ENCODE measurements at regions not wholly inside any gene's neighbourhood (a gene's known extent, or its start where the extent isn't known, plus 50 kb on each side); places are given as distances from the start of the nearest gene placed in this dataset.
A peak's percentile ranks its signal among the peaks of the same experiment; 100 is the strongest.
"Not testable (repeated sequence)": the region's sequence is repeated elsewhere in the genome, so short reads cannot be mapped to it uniquely, and the experiment has no call there.

DNA sequence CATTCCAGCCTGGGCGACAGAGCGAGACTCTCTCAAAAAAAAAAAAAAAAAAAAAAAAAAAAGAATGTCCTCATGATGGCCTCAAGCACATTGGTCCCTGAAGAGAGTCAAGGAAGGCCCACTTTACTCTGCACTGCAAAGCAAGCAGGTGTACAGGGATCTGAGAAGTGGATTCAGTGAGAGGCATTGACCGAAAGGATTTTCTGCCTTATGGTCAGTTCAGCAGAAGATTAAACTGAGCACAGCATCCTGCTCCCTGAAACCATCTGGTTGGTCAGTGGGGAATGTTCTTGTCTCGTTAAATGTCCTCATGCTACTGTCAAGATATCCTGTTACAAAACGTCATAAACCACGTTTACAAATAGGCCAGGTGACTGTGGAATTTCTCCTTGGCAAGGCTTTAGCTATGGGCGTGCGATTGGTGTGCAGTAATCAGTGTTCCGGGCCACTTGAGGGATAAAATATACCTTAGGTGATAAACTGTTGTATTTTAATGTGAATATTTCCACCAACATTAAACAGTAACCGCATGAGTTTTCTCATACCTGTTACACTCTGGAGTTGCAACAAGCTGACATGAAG, 195.0 kb downstream of the ADRA2C start:
- H3K4me1 ChIP-seq (ENCODE audit: control insufficient read depth in 3 of 3, insufficient read depth in 2 of 3, low read depth in 1 of 3, low read length in 2 of 3); H3K36me3 ChIP-seq (ENCODE audit: control insufficient read depth in 3 of 3, insufficient read depth in 2 of 3, low read depth in 1 of 3, low read length in 3 of 3); H3K9me3 ChIP-seq (ENCODE audit: control insufficient read depth in 2 of 2, insufficient read depth in 1 of 2, low read depth in 1 of 2, low read length in 1 of 2); FAIRE-seq; H3K27ac ChIP-seq (ENCODE audit: low read depth in 1 of 3, low read length in 2 of 3); H3K4me3 ChIP-seq (ENCODE audit: low read depth in 1 of 3, low read length in 3 of 3); H3K27me3 ChIP-seq (ENCODE audit: control insufficient read depth in 3 of 3, insufficient read depth in 3 of 3, low read length in 3 of 3): not testable (repeated sequence)
- peak in 1 of 2 donors; percentile 25 for DNase-seq
- WGBS, 3 donors = 38 to 53% (median 39%) methylated on average over 8 to 9 of the region's 10 CpGs

- not testable (repeated sequence) for H3K36me3 ChIP-seq (ENCODE audit: control insufficient read depth in 3 of 3, insufficient read depth in 2 of 3, low read depth in 1 of 3, low read length in 3 of 3); FAIRE-seq; H3K9me3 ChIP-seq (ENCODE audit: control insufficient read depth in 2 of 2, insufficient read depth in 1 of 2, low read depth in 1 of 2, low read length in 1 of 2); H3K4me3 ChIP-seq (ENCODE audit: low read depth in 1 of 3, low read length in 3 of 3); H3K27me3 ChIP-seq (ENCODE audit: control insufficient read depth in 3 of 3, insufficient read depth in 3 of 3, low read length in 3 of 3); H3K27ac ChIP-seq (ENCODE audit: low read depth in 1 of 3, low read length in 2 of 3); H3K4me1 ChIP-seq (ENCODE audit: control insufficient read depth in 3 of 3, insufficient read depth in 2 of 3, low read depth in 1 of 3, low read length in 2 of 3); DNase-seq
- 88 to 93% (median 92%) methylated on average over 23 to 24 of the region's 24 CpGs for WGBS, 3 donors
These were observed 198.5 kb downstream of the ADRA2C start for GRCh38 chr4:3964572-3965278.

GRCh38 chr4:3967204-3967603, 201.0 kb downstream of the ADRA2C start:
- H3K4me1 ChIP-seq (ENCODE audit: control insufficient read depth in 3 of 3, insufficient read depth in 2 of 3, low read depth in 1 of 3, low read length in 2 of 3); H3K9me3 ChIP-seq (ENCODE audit: control insufficient read depth in 2 of 2, insufficient read depth in 1 of 2, low read depth in 1 of 2, low read length in 1 of 2); FAIRE-seq; H3K4me3 ChIP-seq (ENCODE audit: low read depth in 1 of 3, low read length in 3 of 3); H3K27me3 ChIP-seq (ENCODE audit: control insufficient read depth in 3 of 3, insufficient read depth in 3 of 3, low read length in 3 of 3); H3K36me3 ChIP-seq (ENCODE audit: control insufficient read depth in 3 of 3, insufficient read depth in 2 of 3, low read depth in 1 of 3, low read length in 3 of 3); H3K27ac ChIP-seq (ENCODE audit: low read depth in 1 of 3, low read length in 2 of 3); DNase-seq: not testable (repeated sequence)
- 82 to 92% (median 88%) methylated on average over 14 of the region's 14 CpGs for WGBS, 3 donors

- H3K27ac ChIP-seq (ENCODE audit: low read depth in 1 of 3, low read length in 2 of 3); H3K36me3 ChIP-seq (ENCODE audit: control insufficient read depth in 3 of 3, insufficient read depth in 2 of 3, low read depth in 1 of 3, low read length in 3 of 3); FAIRE-seq; H3K27me3 ChIP-seq (ENCODE audit: control insufficient read depth in 3 of 3, insufficient read depth in 3 of 3, low read length in 3 of 3); H3K4me3 ChIP-seq (ENCODE audit: low read depth in 1 of 3, low read length in 3 of 3); DNase-seq; H3K4me1 ChIP-seq (ENCODE audit: control insufficient read depth in 3 of 3, insufficient read depth in 2 of 3, low read depth in 1 of 3, low read length in 2 of 3); H3K9me3 ChIP-seq (ENCODE audit: control insufficient read depth in 2 of 2, insufficient read depth in 1 of 2, low read depth in 1 of 2, low read length in 1 of 2): not testable (repeated sequence)
- 39 to 47% (median 40%) methylated on average over 2 of the region's 2 CpGs for WGBS, 3 donors
These were observed 206.4 kb downstream of the ADRA2C start for GRCh38 chr4:3972626-3973025.

DNA sequence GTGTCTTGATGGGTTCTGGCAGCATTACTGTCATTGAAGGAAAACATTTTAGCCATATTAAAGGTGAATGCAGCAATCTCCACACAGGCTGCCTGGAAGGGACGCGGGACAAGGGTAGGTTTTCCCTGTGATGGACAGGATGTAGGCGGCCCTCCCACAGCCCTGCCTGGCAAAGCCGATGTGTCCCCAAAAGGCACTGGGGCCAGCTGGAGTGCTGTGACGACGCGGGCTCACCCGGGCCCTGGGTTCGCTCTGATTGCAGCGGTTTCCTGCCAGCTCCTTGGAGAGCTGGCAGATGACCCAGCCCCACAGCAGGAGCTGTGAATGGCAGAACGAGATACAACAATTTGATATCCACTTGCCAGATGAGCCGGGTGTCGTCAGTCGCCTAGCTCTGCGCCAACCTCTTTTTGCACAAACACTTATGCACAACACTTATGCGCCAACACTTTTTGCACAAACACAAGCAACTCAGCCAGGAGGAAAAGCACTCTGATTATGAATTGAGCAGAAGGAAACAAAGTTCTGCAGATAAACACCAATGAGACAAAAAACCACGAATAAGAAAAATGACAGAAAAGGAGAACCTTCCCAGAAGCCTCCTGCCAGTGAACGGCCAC, 207.5 kb downstream of the ADRA2C start:
- H3K27ac ChIP-seq (ENCODE audit: low read depth in 1 of 3, low read length in 2 of 3); H3K27me3 ChIP-seq (ENCODE audit: control insufficient read depth in 3 of 3, insufficient read depth in 3 of 3, low read length in 3 of 3); FAIRE-seq; H3K36me3 ChIP-seq (ENCODE audit: control insufficient read depth in 3 of 3, insufficient read depth in 2 of 3, low read depth in 1 of 3, low read length in 3 of 3); H3K4me1 ChIP-seq (ENCODE audit: control insufficient read depth in 3 of 3, insufficient read depth in 2 of 3, low read depth in 1 of 3, low read length in 2 of 3); H3K4me3 ChIP-seq (ENCODE audit: low read depth in 1 of 3, low read length in 3 of 3); DNase-seq; H3K9me3 ChIP-seq (ENCODE audit: control insufficient read depth in 2 of 2, insufficient read depth in 1 of 2, low read depth in 1 of 2, low read length in 1 of 2): not testable (repeated sequence)
- 57 to 82% (median 64%) methylated on average over 15 to 17 of the region's 18 CpGs for WGBS, 3 donors

DNA sequence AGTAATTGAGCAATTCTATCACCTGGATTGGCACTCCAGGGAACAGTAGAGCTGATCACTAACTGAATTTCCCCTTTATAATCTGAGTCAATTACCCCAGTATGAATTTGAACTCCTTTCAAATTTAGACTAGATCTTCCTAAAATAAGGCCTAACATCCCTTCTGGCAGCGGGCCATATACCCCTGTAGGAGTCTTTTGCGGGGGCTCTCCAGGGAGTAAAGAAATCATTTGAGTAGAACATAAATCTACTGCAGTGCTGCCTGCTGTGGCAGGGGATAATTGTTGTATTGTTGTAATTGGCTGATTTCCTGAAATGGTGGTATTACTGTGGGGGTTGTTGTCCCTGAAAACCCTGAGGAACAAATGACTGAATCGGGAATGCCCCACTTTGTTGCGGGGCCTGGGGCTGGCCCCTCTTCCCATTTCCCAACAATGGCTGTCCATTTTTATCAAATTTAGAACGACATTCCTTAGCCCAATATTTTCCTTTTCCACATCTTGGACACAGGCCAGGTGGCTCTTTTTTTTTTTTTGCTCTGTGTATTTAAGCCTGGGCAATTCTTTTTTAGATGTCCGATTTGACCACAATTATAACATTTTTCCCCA, 217.4 kb downstream of the ADRA2C start:
- 40 to 60% (median 42%) methylated on average over 5 to 6 of the region's 6 CpGs for WGBS, 3 donors
- H3K27ac ChIP-seq (ENCODE audit: low read depth in 1 of 3, low read length in 2 of 3); FAIRE-seq; H3K4me3 ChIP-seq (ENCODE audit: low read depth in 1 of 3, low read length in 3 of 3); H3K9me3 ChIP-seq (ENCODE audit: control insufficient read depth in 2 of 2, insufficient read depth in 1 of 2, low read depth in 1 of 2, low read length in 1 of 2); DNase-seq; H3K4me1 ChIP-seq (ENCODE audit: control insufficient read depth in 3 of 3, insufficient read depth in 2 of 3, low read depth in 1 of 3, low read length in 2 of 3); H3K27me3 ChIP-seq (ENCODE audit: control insufficient read depth in 3 of 3, insufficient read depth in 3 of 3, low read length in 3 of 3); H3K36me3 ChIP-seq (ENCODE audit: control insufficient read depth in 3 of 3, insufficient read depth in 2 of 3, low read depth in 1 of 3, low read length in 3 of 3): not testable (repeated sequence)

- not testable (repeated sequence) for DNase-seq; FAIRE-seq; H3K27me3 ChIP-seq (ENCODE audit: control insufficient read depth in 3 of 3, insufficient read depth in 3 of 3, low read length in 3 of 3); H3K36me3 ChIP-seq (ENCODE audit: control insufficient read depth in 3 of 3, insufficient read depth in 2 of 3, low read depth in 1 of 3, low read length in 3 of 3); H3K4me3 ChIP-seq (ENCODE audit: low read depth in 1 of 3, low read length in 3 of 3); H3K27ac ChIP-seq (ENCODE audit: low read depth in 1 of 3, low read length in 2 of 3); H3K4me1 ChIP-seq (ENCODE audit: control insufficient read depth in 3 of 3, insufficient read depth in 2 of 3, low read depth in 1 of 3, low read length in 2 of 3); H3K9me3 ChIP-seq (ENCODE audit: control insufficient read depth in 2 of 2, insufficient read depth in 1 of 2, low read depth in 1 of 2, low read length in 1 of 2)
- 0 to 3% (median 1%) methylated on average over 10 to 12 of the region's 14 CpGs for WGBS, 3 donors
These were observed 218.6 kb downstream of the ADRA2C start for GRCh38 chr4:3984796-3985195.

GRCh38 chr4:3986412-3986811, 220.2 kb downstream of the ADRA2C start:
- H3K4me3 ChIP-seq (ENCODE audit: low read depth in 1 of 3, low read length in 3 of 3); H3K27ac ChIP-seq (ENCODE audit: low read depth in 1 of 3, low read length in 2 of 3); FAIRE-seq; DNase-seq; H3K36me3 ChIP-seq (ENCODE audit: control insufficient read depth in 3 of 3, insufficient read depth in 2 of 3, low read depth in 1 of 3, low read length in 3 of 3); H3K27me3 ChIP-seq (ENCODE audit: control insufficient read depth in 3 of 3, insufficient read depth in 3 of 3, low read length in 3 of 3); H3K9me3 ChIP-seq (ENCODE audit: control insufficient read depth in 2 of 2, insufficient read depth in 1 of 2, low read depth in 1 of 2, low read length in 1 of 2); H3K4me1 ChIP-seq (ENCODE audit: control insufficient read depth in 3 of 3, insufficient read depth in 2 of 3, low read depth in 1 of 3, low read length in 2 of 3): not testable (repeated sequence)
- WGBS, 3 donors = 77 to 86% (median 84%) methylated on average over 5 of the region's 5 CpGs
